OCI-LY1 (cell line): ENCODE measurements at regions not wholly inside any gene's neighbourhood (a gene's known extent, or its start where the extent isn't known, plus 50 kb on each side); places are given as distances from the start of the nearest gene placed in this dataset.

Experiments
- H2AFZ ChIP-seq: fragments of 200-600 bp; sonication (generic), shearing (Covaris generic); 2 replicates; pipeline ENCODE4 v1.6.0; 2014; ENCODE audit warnings: antibody characterized with exemption, mild to moderate bottlenecking, low read length
- H3F3A ChIP-seq: fragments of 200-600 bp; sonication (generic), shearing (Covaris generic); 2 replicates; pipeline ENCODE4 v1.6.0; 2014; ENCODE audit warnings: mild to moderate bottlenecking, antibody characterized with exemption, low read length, moderate library complexity; ENCODE audit not compliant: insufficient read depth
- H3K27ac ChIP-seq: fragments of 200-600 bp; sonication (generic); 2 replicates; pipeline ENCODE4 v1.5.1; 2014; ENCODE audit warnings: low read length, mixed run types, mild to moderate bottlenecking, low read depth; ENCODE audit not compliant: poor library complexity, severe bottlenecking
- H3K27me3 ChIP-seq: fragments of 200-600 bp; sonication (generic); 2 replicates; pipeline ENCODE4 v1.6.0; 2014; ENCODE audit warnings: antibody characterized with exemption, mild to moderate bottlenecking, low read length, moderate library complexity; ENCODE audit not compliant: insufficient read depth
- H3K36me3 ChIP-seq: fragments of 200-600 bp; sonication (generic); 2 replicates; pipeline ENCODE4 v1.6.1; 2014; ENCODE audit warnings: mild to moderate bottlenecking, antibody characterized with exemption, low read length, moderate library complexity, mixed read lengths; ENCODE audit not compliant: insufficient read depth
- H3K4me1 ChIP-seq: fragments of 200-600 bp; sonication (generic); 2 replicates; pipeline ENCODE4 v1.5.1; 2014; ENCODE audit warnings: mild to moderate bottlenecking, low read length, moderate library complexity; ENCODE audit not compliant: insufficient read depth, severe bottlenecking
- H3K4me2 ChIP-seq: fragments of 200-600 bp; sonication (generic), shearing (Covaris generic); 2 replicates; pipeline ENCODE4 v1.6.1; 2014; ENCODE audit warnings: low read length
- H3K4me3 ChIP-seq: fragments of 200-600 bp; sonication (generic); 2 replicates; pipeline ENCODE4 v1.5.1; 2014; ENCODE audit warnings: low read length, low read depth, mild to moderate bottlenecking, mixed read lengths; ENCODE audit not compliant: poor library complexity, severe bottlenecking
- H3K79me2 ChIP-seq: fragments of 200-600 bp; shearing (Covaris generic); 2 replicates; pipeline ENCODE4 v1.6.1; 2016; ENCODE audit warnings: mixed run types, low read length, mixed read lengths; ENCODE audit not compliant: insufficient read depth
- H3K9ac ChIP-seq: fragments of 200-600 bp; sonication (generic), shearing (Covaris generic); 2 replicates; pipeline ENCODE4 v1.6.1; 2014; ENCODE audit warnings: mild to moderate bottlenecking, low read length, mixed read lengths
- H3K9me2 ChIP-seq: fragments of 200-600 bp; sonication (generic), shearing (Covaris generic); 2 replicates; pipeline ENCODE4 v1.6.1; 2014; ENCODE audit warnings: low read depth, mild to moderate bottlenecking, low read length, mixed read lengths
- H3K9me3 ChIP-seq: fragments of 200-600 bp; shearing (Covaris generic); 2 replicates; pipeline ENCODE4 v1.6.1; 2014; ENCODE audit warnings: low read length, mixed read lengths
- H4K20me1 ChIP-seq: fragments of 200-600 bp; sonication (generic), shearing (Covaris generic); 2 replicates; pipeline ENCODE4 v1.6.0; 2016; ENCODE audit warnings: mild to moderate bottlenecking, low read length; ENCODE audit not compliant: insufficient read depth
- EZH2 ChIP-seq: fragments of 200-600 bp; sonication (generic), shearing (Covaris generic); IDR thresholded peaks from 2 replicates; pipeline ENCODE4 v1.8.0; 2017; ENCODE audit warnings: borderline replicate concordance, mixed run types, mild to moderate bottlenecking, antibody characterized with exemption, low read length, moderate library complexity, mixed read lengths
- TF ChIP-seq, protein P1 (sequence below): fragments of 200-600 bp; sonication (generic), shearing (Covaris generic); IDR thresholded peaks from 2 replicates; pipeline ENCODE4 v1.5.1; 2017; ENCODE audit warnings: mild to moderate bottlenecking, antibody characterized with exemption, low read length, moderate library complexity, mixed read lengths

GRCh38 chr10:131648386-131649020 is 252.3 kb upstream of the PPP2R2D start:
- no peaks in the 10 kb centered on the region for H4K20me1 ChIP-seq
- H3K9me2 ChIP-seq: no peaks in the 10 kb centered on the region
- peaks cover 9% of the 10 kb centered on the region; the same call in 1 of the 2 replicates for H3K27me3 ChIP-seq
- TF ChIP-seq, protein P1, sequence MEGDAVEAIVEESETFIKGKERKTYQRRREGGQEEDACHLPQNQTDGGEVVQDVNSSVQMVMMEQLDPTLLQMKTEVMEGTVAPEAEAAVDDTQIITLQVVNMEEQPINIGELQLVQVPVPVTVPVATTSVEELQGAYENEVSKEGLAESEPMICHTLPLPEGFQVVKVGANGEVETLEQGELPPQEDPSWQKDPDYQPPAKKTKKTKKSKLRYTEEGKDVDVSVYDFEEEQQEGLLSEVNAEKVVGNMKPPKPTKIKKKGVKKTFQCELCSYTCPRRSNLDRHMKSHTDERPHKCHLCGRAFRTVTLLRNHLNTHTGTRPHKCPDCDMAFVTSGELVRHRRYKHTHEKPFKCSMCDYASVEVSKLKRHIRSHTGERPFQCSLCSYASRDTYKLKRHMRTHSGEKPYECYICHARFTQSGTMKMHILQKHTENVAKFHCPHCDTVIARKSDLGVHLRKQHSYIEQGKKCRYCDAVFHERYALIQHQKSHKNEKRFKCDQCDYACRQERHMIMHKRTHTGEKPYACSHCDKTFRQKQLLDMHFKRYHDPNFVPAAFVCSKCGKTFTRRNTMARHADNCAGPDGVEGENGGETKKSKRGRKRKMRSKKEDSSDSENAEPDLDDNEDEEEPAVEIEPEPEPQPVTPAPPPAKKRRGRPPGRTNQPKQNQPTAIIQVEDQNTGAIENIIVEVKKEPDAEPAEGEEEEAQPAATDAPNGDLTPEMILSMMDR: no peak
- no peak for TF ChIP-seq EZH2
- no peak overlapping the region for H3K4me3 ChIP-seq
- H3K9me3 ChIP-seq: no peaks in the 10 kb centered on the region
- H3K79me2 ChIP-seq: no peaks in the 10 kb centered on the region
- H2AFZ ChIP-seq: no peak overlapping the region
- no peak overlapping the region for H3K4me2 ChIP-seq
- H3K4me1 ChIP-seq: no peaks in the 10 kb centered on the region
- no peak overlapping the region for H3K9ac ChIP-seq
- H3K36me3 ChIP-seq: no peaks in the 10 kb centered on the region
- H3K27ac ChIP-seq: no peak overlapping the region
- no peaks in the 10 kb centered on the region for H3F3A ChIP-seq

- peaks cover 6% of the 10 kb centered on the region; the same call in 1 of the 2 replicates for H3K27me3 ChIP-seq
- H2AFZ ChIP-seq: no peak overlapping the region
- H3K4me3 ChIP-seq: no peak overlapping the region
- H4K20me1 ChIP-seq: no peaks in the 10 kb centered on the region
- H3K4me2 ChIP-seq: no peak overlapping the region
- H3F3A ChIP-seq: no peaks in the 10 kb centered on the region
- H3K4me1 ChIP-seq: no peaks in the 10 kb centered on the region
- H3K9me2 ChIP-seq: no peaks in the 10 kb centered on the region
- no peak overlapping the region for H3K9ac ChIP-seq
- no peak overlapping the region for H3K27ac ChIP-seq
- H3K36me3 ChIP-seq: no peaks in the 10 kb centered on the region
- TF ChIP-seq, protein P1: no peak
- TF ChIP-seq EZH2: no peak
- no peaks in the 10 kb centered on the region for H3K79me2 ChIP-seq
- H3K9me3 ChIP-seq: no peaks in the 10 kb centered on the region
Observed at GRCh38 chr10:131649617-131650016, 251.2 kb upstream of the PPP2R2D start.

- H3K9me2 ChIP-seq: no peaks in the 10 kb centered on the region
- no peaks in the 10 kb centered on the region for H3K4me1 ChIP-seq
- H3K4me2 ChIP-seq: no peak overlapping the region
- no peaks in the 10 kb centered on the region for H4K20me1 ChIP-seq
- peaks cover 5% of the 10 kb centered on the region; the same call in 1 of the 2 replicates for H3K27me3 ChIP-seq
- H3K9ac ChIP-seq: no peak overlapping the region
- no peaks in the 10 kb centered on the region for H3K79me2 ChIP-seq
- H3F3A ChIP-seq: no peaks in the 10 kb centered on the region
- no peaks in the 10 kb centered on the region for H3K9me3 ChIP-seq
- no peak for TF ChIP-seq EZH2
- TF ChIP-seq, protein P1: no peak
- H2AFZ ChIP-seq: no peak overlapping the region
- H3K4me3 ChIP-seq: no peak overlapping the region
- H3K27ac ChIP-seq: no peak overlapping the region
- H3K36me3 ChIP-seq: no peaks in the 10 kb centered on the region
Observed at GRCh38 chr10:131650169-131650705, 250.6 kb upstream of the PPP2R2D start.
